Activated CD8-positive, alpha-beta memory T cell treated with anti-CD3 and anti-CD28 coated beads, Interleukin-2, amount 50 U/mL, for 48 hours (primary cell): ENCODE measurements at regions not wholly inside any gene's neighbourhood (a gene's known extent, or its start where the extent isn't known, plus 50 kb on each side); places are given as distances from the start of the nearest gene placed in this dataset.
"Not testable (repeated sequence)": the region's sequence is repeated elsewhere in the genome, so short reads cannot be mapped to it uniquely, and the experiment has no call there.

ENCODE experiments used
- DNase-seq: peaks from one replicate; pipeline ENCODE4 v3.0.0-alpha.2; 2020

DNA sequence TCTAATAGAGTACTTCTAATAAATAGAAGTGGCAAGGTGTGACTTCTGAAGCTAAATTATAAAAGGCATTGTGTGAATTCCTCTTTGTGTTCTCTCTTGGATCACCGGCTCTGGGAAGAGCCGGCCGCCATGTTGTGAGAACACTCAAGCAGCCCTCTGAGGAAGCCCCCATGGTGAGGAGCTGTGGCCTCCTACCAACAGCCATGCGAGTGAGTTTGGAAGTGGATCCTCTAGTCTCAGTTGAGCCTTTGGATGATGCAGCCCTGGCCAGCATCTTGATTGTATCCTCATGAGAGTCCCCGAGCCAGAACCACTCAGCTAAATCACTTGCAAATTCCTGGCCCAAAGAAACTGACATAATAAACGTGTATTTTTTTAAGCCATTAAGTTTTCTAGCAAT, 94.5 kb upstream of the CARD11 start:
- peak; percentile 34 for DNase-seq

DNA sequence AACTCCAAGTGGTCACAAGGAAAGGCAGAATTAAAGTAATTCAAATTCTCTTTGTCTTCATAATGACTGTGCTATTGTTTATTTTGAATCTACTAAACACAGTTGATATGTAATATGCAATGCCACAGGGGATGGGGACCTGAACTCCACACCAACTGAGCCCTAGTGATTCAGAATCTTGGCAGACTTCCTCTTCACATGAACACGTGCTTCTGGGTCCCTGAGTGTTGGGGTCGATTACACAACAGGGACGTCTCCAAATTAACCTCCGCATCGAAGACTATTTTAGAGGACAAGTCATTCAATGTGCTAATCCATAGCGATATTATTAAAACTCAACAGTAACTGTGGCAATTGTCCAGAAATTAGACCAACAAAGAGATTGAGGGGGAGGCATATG, 95.3 kb upstream of the CARD11 start:
- peak; percentile 4 for DNase-seq

DNA sequence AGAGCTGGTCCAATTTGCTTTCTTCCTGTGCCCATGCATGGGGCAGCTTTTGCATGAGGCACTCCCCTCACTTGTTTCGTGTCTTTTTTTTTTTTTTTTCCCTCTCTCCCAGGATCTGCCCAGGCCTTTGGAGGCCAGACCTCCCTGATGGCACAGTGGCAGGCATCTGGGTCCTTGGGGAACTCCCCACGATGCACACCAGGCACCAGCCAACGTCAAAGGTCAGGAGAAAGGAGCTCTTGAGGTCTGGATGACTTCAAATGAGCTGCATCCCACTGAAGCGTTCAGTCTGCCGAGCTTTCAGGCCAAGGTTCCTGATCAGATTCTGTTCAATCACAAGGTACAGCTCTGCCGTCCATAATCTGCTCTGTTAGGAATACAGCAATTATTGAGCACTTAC, 97.2 kb upstream of the CARD11 start:
- peak; percentile 36 for DNase-seq

DNA sequence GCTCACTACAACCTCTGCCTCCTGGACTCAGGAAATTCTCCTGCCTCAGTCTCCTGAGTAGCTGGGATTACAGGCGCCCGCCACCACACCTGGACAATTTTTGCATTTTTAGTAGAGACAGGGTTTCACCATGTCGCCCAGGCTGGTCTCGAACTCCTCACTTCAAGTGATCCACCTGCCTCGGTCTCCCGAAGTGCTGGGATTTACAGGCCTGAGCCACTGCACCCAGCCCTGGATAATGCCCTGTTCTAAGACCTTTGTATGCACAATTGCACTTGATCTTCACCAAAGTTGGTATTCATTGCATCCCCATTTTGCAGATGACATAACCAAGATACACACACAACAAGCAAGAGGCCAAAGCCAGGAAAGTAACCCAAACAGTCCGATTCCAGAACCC, 97.7 kb upstream of the CARD11 start:
- DNase-seq: peak; percentile 22

DNA sequence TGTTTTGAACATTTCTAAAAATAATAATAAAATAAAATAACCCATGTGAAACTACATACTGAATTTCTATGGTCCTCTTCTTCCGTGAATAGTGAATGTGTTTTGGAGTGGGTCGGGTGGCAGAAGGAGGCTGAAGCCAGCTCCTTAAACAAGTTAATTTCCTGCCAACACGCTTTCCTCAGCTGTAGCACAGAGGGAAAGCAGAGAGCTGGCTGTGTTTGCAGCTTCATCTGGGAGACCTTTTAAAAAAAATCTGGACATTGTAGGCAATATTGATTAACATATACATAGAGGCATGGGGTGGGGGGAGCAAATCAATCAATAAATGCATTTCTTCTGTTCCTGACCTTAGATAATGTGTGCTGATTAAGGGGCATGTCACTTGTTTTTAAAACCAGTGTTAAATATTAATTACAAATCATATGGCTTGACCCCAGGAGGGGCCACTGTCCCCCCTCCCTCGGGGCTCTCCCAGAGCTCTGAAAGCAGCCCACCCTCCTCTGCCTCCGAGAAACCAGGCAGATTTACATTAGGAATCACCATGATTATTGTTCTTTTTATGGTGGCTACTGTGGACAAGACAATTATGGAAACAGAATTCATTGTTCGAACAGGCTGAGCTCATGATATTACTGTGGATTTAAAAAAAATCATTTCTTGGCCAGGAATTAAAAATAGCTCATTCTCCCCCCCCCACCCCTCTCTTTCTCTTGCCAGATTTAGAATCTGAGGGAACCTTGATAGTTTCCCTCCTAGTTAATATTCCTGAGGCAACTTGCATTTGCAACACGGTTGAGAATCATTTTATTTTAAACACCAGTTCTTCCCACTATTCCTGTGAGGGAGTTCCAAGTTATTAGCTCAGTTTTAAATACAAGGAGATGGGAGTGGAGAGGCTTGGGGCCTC, 100.5 kb upstream of the CARD11 start:
- no peak for DNase-seq

DNA sequence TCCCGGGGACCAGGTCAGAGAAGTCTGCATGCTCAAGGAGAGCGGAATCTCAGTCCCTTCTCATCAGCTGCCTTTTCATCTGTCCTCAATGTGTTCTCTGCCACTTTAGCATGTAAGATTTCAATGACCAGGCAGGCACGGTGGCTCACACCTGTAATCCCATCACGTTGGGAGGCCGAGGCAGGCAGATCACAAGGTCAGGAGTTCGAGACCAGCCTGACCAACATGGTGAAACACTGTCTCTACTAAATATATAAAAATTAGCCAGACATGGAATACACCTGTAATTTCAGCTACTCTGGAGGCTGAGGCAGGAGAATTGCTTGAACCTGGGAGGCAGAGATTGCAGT, 101.1 kb upstream of the CARD11 start:
- peak; percentile 29 for DNase-seq

DNA sequence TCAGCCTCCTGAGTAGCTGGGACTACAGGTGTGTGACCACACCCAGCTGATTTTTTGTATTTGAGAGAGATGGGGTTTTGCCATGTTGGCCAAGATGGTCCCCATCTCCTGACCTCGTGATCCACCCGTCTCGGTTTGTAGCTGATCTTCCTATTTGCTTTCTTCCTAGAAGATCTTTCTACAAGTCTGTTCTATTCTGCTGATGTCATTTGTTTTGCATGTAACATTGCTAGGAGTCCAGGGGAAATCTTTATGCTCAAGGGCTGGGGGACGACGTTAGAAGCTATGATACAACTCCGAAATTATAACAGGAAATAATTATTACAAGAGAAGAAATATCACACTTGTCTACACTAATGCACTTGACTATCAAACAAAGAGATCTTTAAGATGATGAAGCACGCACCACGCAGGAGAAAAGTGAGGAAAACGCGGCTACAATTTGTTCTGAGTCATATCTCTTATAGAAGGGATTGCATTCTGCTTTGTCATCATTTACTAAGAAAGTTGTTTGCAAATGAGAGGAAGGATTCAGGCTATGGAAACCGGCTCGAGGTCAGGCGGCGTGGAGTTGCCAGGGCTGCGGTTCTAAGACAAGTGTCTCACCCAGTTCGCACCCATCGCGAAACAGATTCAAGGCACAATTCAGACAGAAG, 103.0 kb upstream of the CARD11 start:
- peak; percentile 35 for DNase-seq

DNA sequence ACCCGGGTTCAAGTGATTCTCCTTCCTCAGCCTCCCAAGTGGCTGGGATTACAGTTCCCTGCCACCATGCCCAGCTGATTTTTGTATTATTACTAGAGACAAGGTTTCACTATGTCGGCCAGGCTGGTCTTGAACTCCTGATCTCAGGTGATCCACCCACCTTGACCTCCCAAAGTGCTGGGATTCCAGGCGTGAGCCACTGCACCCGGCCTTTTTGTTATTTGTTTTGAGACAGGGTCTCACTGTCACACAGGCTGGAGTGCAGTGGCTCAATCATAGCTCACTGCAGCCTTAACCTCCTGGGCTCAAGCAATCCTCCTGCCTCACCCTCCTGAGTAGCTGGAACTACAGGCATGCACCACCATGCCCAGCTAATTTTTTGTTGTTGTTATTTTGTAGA, 104.8 kb upstream of the CARD11 start:
- DNase-seq: not testable (repeated sequence)

DNA sequence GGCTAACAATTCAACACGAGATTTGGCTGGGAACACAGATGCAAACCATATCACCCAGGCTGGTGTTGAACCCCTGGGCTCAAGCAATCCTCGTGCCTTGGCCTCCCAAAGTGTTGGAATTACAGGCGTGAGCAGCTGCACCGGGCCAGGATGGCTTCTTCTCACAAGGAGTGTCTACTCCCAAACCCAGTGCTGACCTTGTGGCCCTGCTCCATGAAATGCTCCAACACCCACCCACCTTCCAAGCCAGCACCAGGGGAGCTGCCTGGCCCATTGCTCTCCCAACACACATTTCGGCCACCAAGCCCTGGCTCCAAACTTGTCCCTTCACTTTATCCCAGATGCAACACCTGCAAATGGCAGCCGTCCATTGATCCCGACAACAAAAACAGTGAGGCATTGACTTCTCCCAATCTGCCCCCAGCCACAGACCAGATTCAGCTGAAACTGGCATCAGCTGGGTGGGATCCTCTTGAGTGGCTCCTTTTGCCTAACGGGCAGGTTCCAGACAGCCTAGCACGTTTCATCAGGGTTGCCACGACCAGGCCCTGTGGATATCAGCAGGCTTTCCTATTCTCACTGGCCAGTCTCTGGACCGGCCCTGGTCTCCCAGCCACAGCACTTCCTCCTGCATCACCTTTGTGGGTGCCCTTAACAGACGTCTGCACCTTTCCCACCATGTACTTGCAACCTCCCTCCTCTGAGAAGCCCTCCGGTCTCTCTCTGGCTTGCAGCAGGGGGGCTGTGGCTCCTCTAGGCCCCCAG, 105.7 kb upstream of the CARD11 start:
- DNase-seq: no peak

DNA sequence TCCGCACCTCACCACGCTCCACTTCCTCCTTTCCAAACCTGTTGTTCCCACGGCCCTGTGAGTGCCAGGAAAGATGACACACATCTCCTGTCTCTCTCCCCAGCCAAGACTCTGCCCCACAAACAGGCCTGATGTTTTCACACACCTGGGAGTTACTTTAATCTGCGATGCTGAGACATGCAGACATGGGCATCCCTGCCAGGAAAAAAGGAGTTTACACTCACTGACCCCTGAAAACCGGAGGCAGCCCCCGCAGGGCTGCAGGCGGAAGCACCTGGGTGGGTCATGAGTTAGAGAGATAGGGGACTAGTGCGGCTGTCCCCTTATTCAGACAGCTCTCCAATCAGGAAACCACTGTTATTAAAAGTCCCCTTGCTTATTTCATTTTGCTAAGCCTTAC, 106.4 kb upstream of the CARD11 start:
- DNase-seq: no peak

DNA sequence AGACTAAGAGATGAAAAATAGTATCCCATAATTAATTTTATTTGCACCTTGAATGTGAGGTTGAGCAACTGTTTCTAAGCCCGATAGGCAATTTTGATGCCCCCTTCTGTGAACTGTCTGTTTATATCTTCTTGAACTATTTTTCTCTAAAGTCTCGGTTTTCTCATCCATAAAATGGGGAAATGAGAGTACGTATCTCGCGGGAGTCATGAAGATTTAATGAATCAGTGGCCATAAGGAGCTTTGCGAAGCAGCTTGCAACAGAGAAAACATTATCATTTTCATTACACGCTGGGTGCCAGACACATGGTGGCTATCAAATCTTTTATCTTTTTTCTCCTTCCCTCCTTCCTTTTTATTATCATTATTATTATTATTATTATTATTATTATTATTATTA, 108.1 kb upstream of the CARD11 start:
- no peak for DNase-seq

DNA sequence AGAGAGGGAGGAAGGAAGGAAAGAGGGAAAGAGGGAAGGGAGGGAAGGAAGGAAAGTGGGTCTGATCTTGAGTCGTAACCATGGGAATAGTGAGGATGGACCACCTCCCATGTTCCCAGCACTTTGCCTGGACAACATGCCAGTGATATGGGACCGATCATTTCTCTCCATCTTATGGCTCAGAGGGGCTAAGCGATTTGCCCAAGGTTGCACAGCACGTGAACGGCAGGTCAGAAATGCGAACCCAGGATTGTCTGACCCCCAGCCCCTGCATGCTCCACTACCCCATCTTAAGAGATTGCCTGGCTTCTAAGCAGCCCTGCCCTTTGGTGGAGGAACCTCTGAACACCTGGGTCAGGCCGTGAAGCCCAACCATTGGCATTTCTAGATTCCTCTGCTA, 109.0 kb upstream of the CARD11 start:
- DNase-seq: no peak

DNA sequence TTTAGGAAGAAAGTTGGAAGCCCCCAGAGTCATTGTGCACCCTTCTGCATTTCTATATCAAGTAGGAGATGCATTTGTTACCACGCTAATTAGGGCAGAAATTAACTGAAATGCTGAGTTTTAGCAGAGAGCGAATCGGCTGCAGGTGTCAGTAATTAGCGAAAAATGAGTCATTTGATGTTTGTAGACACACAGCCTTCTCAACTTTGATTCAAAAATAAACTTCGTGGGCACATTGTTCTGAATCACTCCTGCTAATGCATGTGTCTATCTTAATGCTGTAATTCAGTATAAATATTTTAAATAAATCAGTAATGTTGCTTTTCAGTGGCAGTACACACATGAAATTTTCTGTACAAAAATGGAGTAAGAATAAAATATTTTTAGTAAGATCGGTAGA, 109.5 kb upstream of the CARD11 start:
- DNase-seq: no peak

DNA sequence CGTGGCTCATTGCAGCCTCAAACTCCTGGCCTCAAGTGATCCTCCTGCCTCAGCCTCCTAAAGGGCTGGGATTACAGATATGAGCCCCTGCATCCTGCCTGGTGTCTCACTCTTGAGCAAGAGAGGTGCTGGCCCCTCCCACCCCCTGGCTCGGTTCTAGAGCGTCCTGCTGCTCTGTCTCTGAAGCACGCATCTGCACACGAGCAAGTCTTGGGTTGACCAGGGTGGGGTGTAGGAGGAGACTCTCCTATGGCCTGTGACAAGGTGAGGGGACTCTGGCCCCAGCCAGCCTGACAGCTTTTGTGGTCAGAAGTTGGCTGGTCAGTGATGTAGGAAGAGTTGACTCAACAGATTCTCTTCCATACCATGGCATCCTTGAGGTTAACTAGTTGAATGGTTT, 110.7 kb upstream of the CARD11 start:
- no peak for DNase-seq

DNA sequence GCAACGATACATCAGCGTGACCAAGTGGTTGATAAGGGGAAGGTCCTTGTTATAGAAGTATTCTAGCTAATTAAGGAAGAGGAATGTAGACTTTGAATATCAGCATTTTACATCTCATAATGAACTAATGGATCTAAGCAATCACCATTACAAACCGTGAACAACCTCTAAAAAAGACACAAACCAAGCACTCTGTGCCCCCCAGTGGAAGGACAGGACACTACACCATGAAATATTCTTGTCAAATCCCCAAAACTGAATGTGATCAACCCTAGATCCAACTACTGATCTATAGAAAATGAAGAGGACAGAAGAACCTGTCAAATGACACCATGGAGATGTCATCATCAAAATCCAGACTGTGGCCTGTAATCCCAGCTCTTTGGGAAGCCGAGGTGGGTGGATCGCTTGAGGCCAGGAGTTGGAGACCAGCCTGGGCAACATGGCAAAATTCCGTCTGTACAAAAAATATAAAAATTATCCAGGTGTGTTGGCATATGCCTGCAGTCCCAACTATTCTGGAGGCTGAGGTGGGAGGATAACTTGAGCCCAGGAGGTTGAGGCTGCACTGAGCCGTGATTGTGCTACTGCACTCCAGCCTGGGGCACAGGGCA, 111.3 kb upstream of the CARD11 start:
- no peak for DNase-seq

DNA sequence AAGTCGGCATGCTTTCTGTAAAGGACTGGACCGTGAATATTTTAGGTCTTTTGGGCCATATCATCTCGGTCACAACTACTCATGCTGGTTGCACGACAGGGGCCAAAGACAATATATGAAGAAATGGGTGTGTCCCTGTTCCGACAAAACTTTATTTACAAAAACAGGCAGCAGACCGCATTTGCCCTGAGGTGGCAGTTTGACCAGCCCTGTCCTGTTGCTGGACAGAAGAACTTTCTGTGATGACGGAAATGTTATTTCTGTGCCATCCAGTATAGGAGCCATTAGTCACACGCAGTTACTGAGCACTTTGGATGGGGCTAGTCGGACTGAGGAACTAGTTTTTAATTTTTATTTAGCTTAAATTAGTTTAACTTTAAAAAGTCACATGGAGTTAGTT, 112.8 kb upstream of the CARD11 start:
- no peak for DNase-seq

DNA sequence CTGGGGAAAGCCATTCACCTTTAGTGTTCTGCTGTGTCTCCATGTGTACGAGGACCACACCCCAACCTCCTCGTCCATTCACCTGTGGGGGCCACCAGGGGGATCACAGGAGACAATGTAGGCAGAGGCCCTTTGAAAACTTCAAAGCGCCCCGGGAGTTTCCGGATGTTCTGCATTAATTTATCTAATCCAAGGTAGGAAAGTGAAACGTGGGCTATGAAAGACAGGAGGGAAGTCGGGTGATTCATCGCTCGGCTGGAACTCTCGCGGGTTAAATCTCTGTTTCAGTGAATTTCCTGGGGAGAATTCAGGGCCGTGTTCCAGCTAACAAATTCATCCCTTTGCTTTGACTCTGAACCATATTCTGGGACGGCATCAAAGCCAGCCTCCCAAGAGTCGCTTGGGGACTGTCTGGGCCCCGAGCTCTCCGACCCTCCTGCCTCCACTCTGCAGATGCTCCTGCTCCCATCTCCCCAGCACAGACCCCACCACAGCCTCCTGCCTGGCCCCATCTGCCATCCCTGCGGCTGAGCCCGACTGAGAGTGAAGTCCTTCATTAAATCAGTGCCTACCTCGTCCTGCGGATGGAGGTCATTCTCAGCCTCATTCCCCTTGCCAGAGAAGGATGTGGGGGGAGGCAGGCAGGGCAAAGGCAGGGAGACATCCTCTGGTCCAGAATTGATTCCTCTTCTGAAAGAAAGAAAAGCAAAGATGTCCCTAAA, 114.1 kb upstream of the CARD11 start:
- DNase-seq: no peak

DNA sequence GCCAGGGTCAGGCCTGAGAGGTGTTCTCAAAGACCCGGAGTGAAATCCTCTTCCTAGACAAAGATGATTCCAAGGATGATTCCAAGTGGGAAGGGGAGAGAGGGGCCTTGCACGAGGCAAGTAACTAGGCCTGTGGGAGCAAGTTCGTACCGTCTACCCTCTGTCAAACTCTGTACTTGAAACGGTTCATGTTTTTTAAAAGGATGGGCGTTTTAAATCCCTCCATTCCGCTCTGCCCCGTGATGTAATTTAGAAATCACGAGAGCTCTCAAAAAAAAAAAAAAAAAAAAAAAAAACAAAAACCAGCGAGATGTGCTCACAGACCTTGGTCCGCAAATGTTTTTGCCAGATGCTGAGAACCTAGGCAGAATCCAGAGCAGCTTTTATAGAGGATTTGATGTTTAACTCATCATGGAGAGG, 114.7 kb upstream of the CARD11 start:
- DNase-seq: no peak

DNA sequence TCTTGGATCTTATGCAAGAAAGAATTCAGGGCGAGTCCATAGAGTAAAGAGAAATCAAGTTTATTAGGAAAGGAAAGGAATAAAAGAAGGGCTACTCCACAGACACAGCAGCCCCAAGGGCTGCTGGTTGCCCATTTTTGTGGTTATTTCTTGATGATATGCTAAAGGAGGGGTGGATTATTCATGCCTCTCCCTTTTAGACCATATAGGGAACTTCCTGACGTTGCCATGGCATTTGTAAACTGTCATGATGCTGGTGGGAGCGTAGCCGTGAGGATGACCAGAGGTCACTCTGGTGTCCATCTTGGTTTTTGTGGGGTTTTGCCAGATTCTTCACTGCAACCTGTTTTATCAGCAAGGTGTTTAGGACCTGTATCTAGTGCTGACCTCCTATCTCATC, 115.4 kb upstream of the CARD11 start:
- DNase-seq: no peak

DNA sequence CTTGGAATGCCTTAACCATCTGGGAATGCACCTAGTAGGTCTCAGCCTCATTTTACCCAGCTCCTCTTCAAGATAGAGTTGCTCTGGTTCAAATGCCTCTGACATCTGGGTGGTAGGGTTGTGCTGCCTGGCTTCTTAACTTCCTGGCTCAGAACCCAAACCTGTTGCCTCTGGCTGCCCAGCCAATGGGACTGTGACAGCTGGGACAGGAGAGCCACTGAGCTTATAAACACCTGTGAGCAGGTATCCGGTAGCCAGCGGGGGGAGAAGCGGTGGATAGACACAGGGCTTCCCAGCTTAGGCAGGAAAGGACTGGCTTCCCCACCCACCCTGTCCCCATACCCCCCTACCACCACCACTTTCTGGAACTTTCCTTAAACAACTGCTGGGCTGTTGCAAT, 115.8 kb upstream of the CARD11 start:
- DNase-seq: no peak

DNA sequence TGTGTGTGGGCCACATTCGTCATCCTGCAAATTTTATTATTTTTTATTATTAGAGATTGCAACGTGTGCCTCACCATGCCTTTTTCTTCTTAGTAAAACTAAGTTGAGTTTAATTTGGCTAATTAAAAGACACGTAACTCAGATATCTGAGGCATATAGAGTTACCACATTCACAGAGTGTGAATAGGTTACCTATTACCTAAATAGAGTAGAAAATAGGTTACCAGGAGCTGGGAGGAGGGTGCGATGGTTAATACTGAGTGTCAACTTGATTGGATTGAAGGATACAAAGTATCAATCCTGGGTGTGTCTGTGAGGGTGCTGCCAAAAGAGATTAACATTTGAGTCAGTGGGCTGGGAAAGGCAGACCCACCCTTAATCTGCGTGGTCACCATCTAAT, 116.3 kb upstream of the CARD11 start:
- not testable (repeated sequence) for DNase-seq

DNA sequence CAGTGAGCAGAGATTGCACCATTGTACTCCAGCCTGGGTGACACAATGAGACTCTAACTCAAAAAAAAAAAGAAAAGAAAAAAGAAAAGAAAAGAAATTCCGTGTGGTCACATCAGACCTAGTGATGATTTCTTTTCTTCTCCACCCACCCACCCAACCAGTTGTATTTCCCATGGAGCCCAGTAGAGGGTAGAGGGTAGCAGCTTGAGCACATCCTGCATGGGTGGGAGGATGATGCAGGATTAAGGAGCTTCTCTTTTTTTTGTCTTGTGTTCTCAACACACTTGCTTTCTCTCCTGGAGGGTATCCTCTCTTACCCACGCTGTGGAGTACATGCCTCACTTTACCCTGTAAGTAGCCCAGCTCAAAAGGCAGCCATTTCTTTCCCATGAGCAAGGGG, 118.6 kb upstream of the CARD11 start:
- no peak for DNase-seq

DNA sequence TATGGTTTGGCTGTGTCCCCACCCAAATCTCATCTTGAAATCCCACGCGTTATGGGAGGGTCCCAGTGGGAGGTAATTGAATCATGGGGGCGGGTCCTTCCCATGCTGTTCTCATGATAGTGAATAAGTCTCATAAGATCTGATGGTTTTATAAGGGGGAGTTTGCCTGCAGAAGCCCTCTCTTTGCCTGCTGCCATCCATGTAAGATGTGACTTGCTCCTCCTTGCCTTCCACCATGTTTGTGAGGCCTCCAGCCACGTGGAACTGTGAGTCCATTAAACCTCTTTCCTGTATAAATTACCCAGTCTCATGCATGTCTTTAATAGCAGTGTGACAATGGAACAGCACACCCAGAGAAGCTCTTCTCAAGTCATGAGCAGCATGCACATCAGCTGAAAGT, 119.1 kb upstream of the CARD11 start:
- not testable (repeated sequence) for DNase-seq
